Esophagus squamous epithelium (tissue), 4 donors: ENCODE measurements at regions not wholly inside any gene's neighbourhood (a gene's known extent, or its start where the extent isn't known, plus 50 kb on each side); places are given as distances from the start of the nearest gene placed in this dataset.

Source experiments
- CTCF ChIP-seq, 6 experiments: fragments of 450-650 bp in 4 of 6; fragments of 200-600 bp in 2 of 6; sonication (generic) in 2 of 6; IDR thresholded peaks; one replicate each; pipeline ENCODE4 v1.5.1; 2016 to 2019; ENCODE audit warnings: antibody characterized with exemption in 6 of 6, mild to moderate bottlenecking in 4 of 6, moderate library complexity in 4 of 6
- POLR2A ChIP-seq, 4 donors: fragments of 450-650 bp; IDR thresholded peaks; one replicate each; pipeline ENCODE4 v1.6.1; 2017; ENCODE audit warnings: antibody characterized with exemption in 4 of 4, mild to moderate bottlenecking in 4 of 4, moderate library complexity in 3 of 4

DNA sequence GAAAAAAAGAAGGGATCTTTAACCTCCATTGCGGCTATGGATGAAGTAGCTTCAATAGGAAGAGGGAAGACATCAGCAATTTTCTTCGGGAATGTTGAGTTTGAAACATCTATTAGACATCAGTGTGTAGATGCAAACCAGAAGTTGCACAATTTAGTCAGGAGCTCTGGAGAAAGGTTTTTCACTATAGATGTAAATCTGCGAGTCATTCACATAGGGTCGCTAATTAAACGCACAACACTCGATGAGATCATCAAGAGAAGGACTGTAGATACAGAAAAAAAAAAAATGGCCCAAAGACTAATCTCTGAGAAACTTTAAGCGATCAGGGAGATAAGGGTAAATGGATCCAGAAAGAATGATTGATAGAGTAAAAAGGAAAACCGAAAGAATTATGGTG is 61.7 kb upstream of the TES start:
- TF ChIP-seq CTCF (IDR thresholded peaks at IDR 0.05) = no peak
- no peak for TF ChIP-seq POLR2A (IDR thresholded peaks at IDR 0.05)
